HUES64 (cell line): ENCODE measurements at regions not wholly inside any gene's neighbourhood (a gene's known extent, or its start where the extent isn't known, plus 50 kb on each side); places are given as distances from the start of the nearest gene placed in this dataset.

Experiments
- H3K27ac ChIP-seq: 2 replicates; pipeline ENCODE4 v1.7.0; 2013; ENCODE audit warnings: low read depth, low read length, inconsistent platforms
- H3K27me3 ChIP-seq: 2 replicates; pipeline ENCODE4 v1.6.1; 2013; ENCODE audit warnings: mild to moderate bottlenecking, low read length; ENCODE audit not compliant: insufficient read depth
- H3K36me3 ChIP-seq: 2 replicates; pipeline ENCODE4 v1.6.1; 2013; ENCODE audit warnings: mild to moderate bottlenecking, low read length; ENCODE audit not compliant: insufficient read depth
- H3K4me1 ChIP-seq: 2 replicates; pipeline ENCODE4 v1.6.1; 2013; ENCODE audit warnings: mild to moderate bottlenecking, low read length, moderate library complexity; ENCODE audit not compliant: insufficient read depth
- H3K4me3 ChIP-seq: 2 replicates; pipeline ENCODE4 v1.5.1; 2013; ENCODE audit warnings: mild to moderate bottlenecking, low read length, moderate library complexity
- H3K9ac ChIP-seq: 2 replicates; pipeline ENCODE4 v1.6.1; 2013; ENCODE audit warnings: mild to moderate bottlenecking, low read depth, low read length
- H3K9me3 ChIP-seq: 2 replicates; pipeline ENCODE4 v1.6.1; 2013; ENCODE audit warnings: low read depth, low read length; ENCODE audit not compliant: insufficient read depth
- WGBS: fragments of 150-250, 120-280 bp; methylation state at CpG from one replicate; pipeline ENCODE4 v1.1.7; 2013; ENCODE audit warnings: missing lambda C conversion rate; 5-methylcytosine and 5-hydroxymethylcytosine counted together

- Histone ChIP-seq H3K36me3 (no peaks in the 10 kb centered on the region), H3K27me3 (no peaks in the 10 kb centered on the region), H3K9ac (no peak overlapping the region), H3K4me3 (no peak overlapping the region), H3K9me3 (no peaks in the 10 kb centered on the region), H3K4me1 (no peaks in the 10 kb centered on the region), H3K27ac (no peak overlapping the region)
- WGBS, result 80% methylated on average over 8 of the region's 8 CpGs
Observed at GRCh38 chr4:152094970-152095700, 334.3 kb upstream of the GATB start.

- H3K4me1 ChIP-seq, result no peaks in the 10 kb centered on the region
- WGBS, result 93% methylated on average over 3 of the region's 3 CpGs
- H3K27me3 ChIP-seq, result no peaks in the 10 kb centered on the region
- H3K9me3 ChIP-seq, result no peaks in the 10 kb centered on the region
- no peaks in the 10 kb centered on the region for H3K36me3 ChIP-seq
- H3K9ac ChIP-seq, result no peak overlapping the region
- no peak overlapping the region for H3K4me3 ChIP-seq
- no peak overlapping the region for H3K27ac ChIP-seq
Observed at GRCh38 chr4:152091405-152091804, 330.6 kb upstream of the GATB start.

GRCh38 chr4:152090543-152090942 lies 329.7 kb upstream of the GATB start:
- no peaks in the 10 kb centered on the region for H3K36me3 ChIP-seq
- H3K27me3 ChIP-seq, result no peaks in the 10 kb centered on the region
- no peak overlapping the region for H3K4me3 ChIP-seq
- no peaks in the 10 kb centered on the region for H3K9me3 ChIP-seq
- WGBS, result 86% methylated on average over 8 of the region's 8 CpGs
- no peak overlapping the region for H3K27ac ChIP-seq
- no peak overlapping the region for H3K9ac ChIP-seq
- H3K4me1 ChIP-seq, result no peaks in the 10 kb centered on the region

- H3K4me1 ChIP-seq, result no peaks in the 10 kb centered on the region
- whole genome bisulfite sequencing, result 89% methylated on average over 2 of the region's 2 CpGs
- H3K27ac ChIP-seq, result no peak overlapping the region
- no peaks in the 10 kb centered on the region for H3K27me3 ChIP-seq
- no peak overlapping the region for H3K4me3 ChIP-seq
- H3K9me3 ChIP-seq, result no peaks in the 10 kb centered on the region
- H3K36me3 ChIP-seq, result no peaks in the 10 kb centered on the region
- H3K9ac ChIP-seq, result no peak overlapping the region
Observed at GRCh38 chr4:152089584-152089983, 328.8 kb upstream of the GATB start.

GRCh38 chr4:152087335-152087734 lies 326.5 kb upstream of the GATB start:
- Histone ChIP-seq H3K9ac (no peak overlapping the region), H3K27ac (no peak overlapping the region), H3K27me3 (no peaks in the 10 kb centered on the region), H3K9me3 (no peaks in the 10 kb centered on the region), H3K36me3 (no peaks in the 10 kb centered on the region), H3K4me1 (no peaks in the 10 kb centered on the region), H3K4me3 (no peak overlapping the region)
- 98% methylated on average over 6 of the region's 6 CpGs for WGBS

- H3K4me1 ChIP-seq, result no peaks in the 10 kb centered on the region
- no peak overlapping the region for H3K27ac ChIP-seq
- H3K27me3 ChIP-seq, result no peaks in the 10 kb centered on the region
- no peak overlapping the region for H3K4me3 ChIP-seq
- H3K9me3 ChIP-seq, result no peaks in the 10 kb centered on the region
- no peak overlapping the region for H3K9ac ChIP-seq
- no CpG with 5 or more reads among the region's 1 CpG for WGBS
- H3K36me3 ChIP-seq, result no peaks in the 10 kb centered on the region
Observed at GRCh38 chr4:152085657-152086056, 324.9 kb upstream of the GATB start.

GRCh38 chr4:152083338-152083737 lies 322.5 kb upstream of the GATB start:
- H3K9ac ChIP-seq, result no peak overlapping the region
- H3K36me3 ChIP-seq, result no peaks in the 10 kb centered on the region
- H3K9me3 ChIP-seq, result no peaks in the 10 kb centered on the region
- H3K27me3 ChIP-seq, result no peaks in the 10 kb centered on the region
- no peak overlapping the region for H3K4me3 ChIP-seq
- WGBS, result 87% methylated on average over 6 of the region's 6 CpGs
- H3K4me1 ChIP-seq, result no peaks in the 10 kb centered on the region
- no peak overlapping the region for H3K27ac ChIP-seq

GRCh38 chr4:152081024-152081423 lies 320.2 kb upstream of the GATB start:
- Histone ChIP-seq H3K9me3 (no peaks in the 10 kb centered on the region), H3K4me1 (no peaks in the 10 kb centered on the region), H3K9ac (no peak overlapping the region), H3K27ac (no peak overlapping the region), H3K36me3 (no peaks in the 10 kb centered on the region), H3K27me3 (no peaks in the 10 kb centered on the region), H3K4me3 (no peak overlapping the region)
- WGBS, result 89% methylated on average over 4 of the region's 5 CpGs

- H3K27me3 ChIP-seq, result no peaks in the 10 kb centered on the region
- H3K9me3 ChIP-seq, result no peaks in the 10 kb centered on the region
- no peaks in the 10 kb centered on the region for H3K36me3 ChIP-seq
- 78% methylated on average over 6 of the region's 6 CpGs for WGBS
- H3K27ac ChIP-seq, result no peak overlapping the region
- H3K4me3 ChIP-seq, result no peak overlapping the region
- no peak overlapping the region for H3K9ac ChIP-seq
- H3K4me1 ChIP-seq, result peaks cover 7% of the 10 kb centered on the region; the same call in 1 of the 2 replicates
Observed at GRCh38 chr4:152079543-152080293, 318.9 kb upstream of the GATB start.

- Histone ChIP-seq H3K27ac (no peak overlapping the region), H3K9ac (no peak overlapping the region), H3K9me3 (no peaks in the 10 kb centered on the region)
Observed at GRCh38 chr4:152079079-152079478, 318.3 kb upstream of the GATB start.

GRCh38 chr4:152077582-152077981 lies 316.8 kb upstream of the GATB start:
- 91% methylated on average over 2 of the region's 2 CpGs for WGBS
- H3K27ac ChIP-seq, result no peak overlapping the region
- peaks cover 7% of the 10 kb centered on the region; the same call in 1 of the 2 replicates for H3K4me1 ChIP-seq
- H3K27me3 ChIP-seq, result no peaks in the 10 kb centered on the region
- H3K4me3 ChIP-seq, result no peak overlapping the region
- no peak overlapping the region for H3K9ac ChIP-seq
- no peaks in the 10 kb centered on the region for H3K9me3 ChIP-seq
- H3K36me3 ChIP-seq, result no peaks in the 10 kb centered on the region

More at GRCh38 chr4:152079079-152079478, 318.3 kb upstream of the GATB start:
- peaks cover 7% of the 10 kb centered on the region; the same call in 1 of the 2 replicates for H3K4me1 ChIP-seq
- H3K4me3 ChIP-seq, result no peak overlapping the region
- no peaks in the 10 kb centered on the region for H3K27me3 ChIP-seq
- no peaks in the 10 kb centered on the region for H3K36me3 ChIP-seq
- WGBS, result 90% methylated on average over 2 of the region's 3 CpGs
